Stimulated activated CD4-positive, alpha-beta T cell treated with anti-CD3 and anti-CD28 coated beads, Interleukin-2, amount 100 ng/mL, for 48 hours (primary cell): ENCODE measurements at regions not wholly inside any gene's neighbourhood (a gene's known extent, or its start where the extent isn't known, plus 50 kb on each side); places are given as distances from the start of the nearest gene placed in this dataset.

ENCODE experiments used
- DNase-seq, 2 donors: peaks; one replicate each; pipeline ENCODE4 v3.0.0-alpha.2; 2020

GRCh38 chr12:124686370-124687173 is 119.2 kb upstream of the NCOR2 start:
- no peak for DNase-seq

- no peak for DNase-seq
These were observed 118.4 kb upstream of the NCOR2 start for GRCh38 chr12:124685689-124686369.

GRCh38 chr12:124684971-124685688 is 117.7 kb upstream of the NCOR2 start:
- DNase-seq: no peak

GRCh38 chr12:124684496-124684895 is 117.1 kb upstream of the NCOR2 start:
- no peak for DNase-seq

- no peak for DNase-seq
These were observed 116.0 kb upstream of the NCOR2 start for GRCh38 chr12:124683152-124684124.

GRCh38 chr12:124682425-124683151 is 115.2 kb upstream of the NCOR2 start:
- DNase-seq: no peak

GRCh38 chr12:124681779-124682391 is 114.5 kb upstream of the NCOR2 start:
- no peak for DNase-seq

GRCh38 chr12:124680863-124681778 is 113.7 kb upstream of the NCOR2 start:
- no peak for DNase-seq

GRCh38 chr12:124679533-124680371 is 112.3 kb upstream of the NCOR2 start:
- no peak for DNase-seq

GRCh38 chr12:124679047-124679446 is 111.6 kb upstream of the NCOR2 start:
- DNase-seq: no peak

GRCh38 chr12:124678421-124678893 is 111.0 kb upstream of the NCOR2 start:
- no peak for DNase-seq

- DNase-seq: no peak
These were observed 110.3 kb upstream of the NCOR2 start for GRCh38 chr12:124677552-124678356.

- DNase-seq: no peak
These were observed 109.5 kb upstream of the NCOR2 start for GRCh38 chr12:124676714-124677462.

- DNase-seq: no peak
These were observed 108.7 kb upstream of the NCOR2 start for GRCh38 chr12:124675881-124676713.

GRCh38 chr12:124674937-124675336 is 107.5 kb upstream of the NCOR2 start:
- DNase-seq: no peak
